ENCODE measurements at regions not wholly inside any gene's neighbourhood (a gene's known extent, or its start where the extent isn't known, plus 50 kb on each side); places are given as distances from the start of the nearest gene placed in this dataset.
"Not testable (repeated sequence)": the region's sequence is repeated elsewhere in the genome, so short reads cannot be mapped to it uniquely, and the experiment has no call there.

DNA sequence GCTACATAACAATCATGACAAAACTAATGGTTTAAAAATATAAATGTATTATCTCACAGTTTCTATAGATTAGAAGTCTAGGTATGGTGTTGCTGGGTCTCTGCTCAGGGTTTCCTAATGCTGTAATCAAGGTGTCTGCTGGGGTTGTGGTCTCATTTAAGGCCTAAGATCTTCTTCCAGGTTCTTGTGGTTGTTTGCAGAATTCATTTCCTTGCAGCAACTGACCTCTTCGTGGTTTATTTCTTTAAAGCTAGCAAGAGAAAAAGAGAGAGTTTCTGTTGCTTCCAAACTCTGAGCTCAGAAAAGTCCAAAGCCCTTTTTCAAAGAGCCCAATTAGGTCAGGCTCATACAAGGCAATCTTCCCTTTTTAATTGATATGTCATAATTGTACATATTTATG lies 452.7 kb upstream of the CCDC179 start:
- Histone ChIP-seq H3K9me3 (replicated peaks; ENCODE audit: low read length) (no peaks in the 10 kb centered on the region), H3K27me3 (ENCODE audit: control insufficient read depth, insufficient read depth, low read length) (no peaks in the 10 kb centered on the region)

DNA sequence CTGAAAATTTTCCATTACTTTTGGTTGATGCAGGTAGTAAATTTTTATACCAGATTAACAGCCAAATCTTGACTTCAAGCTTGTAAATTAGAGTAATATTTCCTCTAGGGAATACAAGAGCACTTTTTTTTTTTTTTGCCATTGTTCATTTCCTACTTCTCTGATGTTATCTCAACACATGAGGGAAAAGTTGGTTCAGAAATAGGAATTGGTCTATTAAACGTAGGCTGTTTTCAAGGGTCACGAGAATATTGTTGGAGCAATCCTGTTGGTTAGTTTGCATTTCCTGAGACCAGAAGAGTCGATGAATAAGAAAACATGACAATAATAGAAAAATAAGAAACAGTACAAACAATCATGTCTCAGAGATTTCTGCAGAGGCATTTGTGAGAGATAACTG lies 453.9 kb upstream of the CCDC179 start:
- H3K36me3 ChIP-seq (ENCODE audit: insufficient read depth, low read length) = no peaks in the 10 kb centered on the region
- no peak overlapping the region for H3K4me2 ChIP-seq (ENCODE audit: low read length)
- no peaks in the 10 kb centered on the region for H3K27me3 ChIP-seq (ENCODE audit: control insufficient read depth, insufficient read depth, low read length)
- no peaks in the 10 kb centered on the region for H3K4me1 ChIP-seq (ENCODE audit: control insufficient read depth, insufficient read depth, low read length)
- no peak overlapping the region for H3K4me3 ChIP-seq (ENCODE audit: low read length)
- H3K9me3 ChIP-seq (replicated peaks; ENCODE audit: low read length) = peaks cover 4% of the 10 kb centered on the region
- no peak overlapping the region for H3K9ac ChIP-seq (ENCODE audit: low read depth, low read length)

More for the DNA sequence above, 452.7 kb upstream of the CCDC179 start:
- H3K4me1 ChIP-seq (ENCODE audit: control insufficient read depth, insufficient read depth, low read length) = no peaks in the 10 kb centered on the region
- H3K4me2 ChIP-seq (ENCODE audit: low read length) = no peak overlapping the region
- H3K4me3 ChIP-seq (ENCODE audit: low read length) = no peak overlapping the region
- no peaks in the 10 kb centered on the region for H3K36me3 ChIP-seq (ENCODE audit: insufficient read depth, low read length)
- no peak overlapping the region for H3K9ac ChIP-seq (ENCODE audit: low read depth, low read length)

DNA sequence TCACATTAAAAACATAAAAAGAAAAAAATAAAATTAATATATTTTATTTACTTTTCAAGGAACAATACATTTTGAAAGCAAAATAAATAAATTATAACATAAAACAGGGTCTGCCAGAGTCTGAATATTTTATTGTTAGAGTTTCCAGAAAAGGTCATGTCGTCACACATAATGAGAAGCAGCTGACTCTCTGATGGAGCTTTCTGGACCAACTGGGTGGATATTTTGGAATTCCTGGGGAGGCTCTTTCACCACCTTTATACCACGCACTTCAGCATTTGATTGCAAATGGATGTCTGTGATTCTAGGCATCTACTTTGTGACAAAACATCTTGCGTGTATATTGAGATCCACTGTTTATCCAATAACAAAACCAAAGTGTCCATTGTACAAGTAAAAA lies 455.0 kb upstream of the CCDC179 start:
- Histone ChIP-seq H3K27me3 (ENCODE audit: control insufficient read depth, insufficient read depth, low read length) (no peaks in the 10 kb centered on the region), H3K4me2 (ENCODE audit: low read length) (no peak overlapping the region)

DNA sequence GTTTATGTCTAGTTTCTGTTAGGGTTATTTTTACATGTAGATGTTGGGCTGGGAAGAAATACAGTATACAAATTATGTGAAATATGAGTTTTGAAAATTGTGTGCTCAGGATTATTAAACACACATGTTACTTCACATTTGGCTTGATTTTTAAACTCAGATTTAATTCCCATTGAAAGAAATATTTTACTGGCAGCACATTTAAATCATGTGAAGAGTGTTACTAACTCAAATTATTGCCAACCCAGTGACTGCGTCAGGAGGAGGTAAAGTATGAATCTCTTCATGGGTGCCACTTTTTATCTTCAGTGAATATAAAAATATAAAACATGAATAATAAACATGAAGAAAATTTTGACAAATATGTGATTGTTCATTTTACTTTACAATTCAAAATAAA lies 457.5 kb upstream of the CCDC179 start:
- H3K9me3 ChIP-seq (replicated peaks; ENCODE audit: low read length) = peaks cover 12% of the 10 kb centered on the region
- H3K4me1 ChIP-seq (ENCODE audit: control insufficient read depth, insufficient read depth, low read length) = no peaks in the 10 kb centered on the region
- no peaks in the 10 kb centered on the region for H3K27me3 ChIP-seq (ENCODE audit: control insufficient read depth, insufficient read depth, low read length)
- no peak overlapping the region for H3K9ac ChIP-seq (ENCODE audit: low read depth, low read length)
- no peak overlapping the region for H3K4me2 ChIP-seq (ENCODE audit: low read length)
- no peaks in the 10 kb centered on the region for H3K36me3 ChIP-seq (ENCODE audit: insufficient read depth, low read length)
- H3K4me3 ChIP-seq (ENCODE audit: low read length) = no peak overlapping the region

More for the DNA sequence above, 455.0 kb upstream of the CCDC179 start:
- Histone ChIP-seq H3K4me3 (ENCODE audit: low read length) (no peak overlapping the region), H3K9ac (ENCODE audit: low read depth, low read length) (no peak overlapping the region), H3K9me3 (replicated peaks; ENCODE audit: low read length) (peaks cover 9% of the 10 kb centered on the region), H3K36me3 (ENCODE audit: insufficient read depth, low read length) (no peaks in the 10 kb centered on the region), H3K4me1 (ENCODE audit: control insufficient read depth, insufficient read depth, low read length) (no peaks in the 10 kb centered on the region)

DNA sequence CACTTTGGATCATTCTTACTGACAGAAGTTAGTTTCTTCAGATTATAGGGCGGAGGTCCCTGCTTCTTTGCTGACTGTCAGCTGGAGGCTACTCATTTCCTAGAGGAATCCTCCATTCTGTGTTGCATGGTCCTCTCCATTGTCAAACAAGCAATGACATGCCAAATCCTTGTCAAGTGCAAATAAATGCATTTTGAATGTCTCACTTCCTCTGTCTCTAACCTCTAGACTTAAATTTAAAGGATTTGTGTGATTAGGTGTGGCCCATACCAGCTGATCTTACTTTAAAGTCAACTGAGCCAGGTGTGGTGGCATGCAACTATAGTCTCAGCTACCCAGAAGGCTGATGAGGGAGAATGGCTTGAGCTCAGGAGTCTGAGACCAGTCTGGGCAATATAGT lies 458.4 kb upstream of the CCDC179 start:
- Histone ChIP-seq H3K36me3 (ENCODE audit: insufficient read depth, low read length) (no peaks in the 10 kb centered on the region), H3K4me3 (ENCODE audit: low read length) (no peak overlapping the region), H3K4me1 (ENCODE audit: control insufficient read depth, insufficient read depth, low read length) (no peaks in the 10 kb centered on the region), H3K9ac (ENCODE audit: low read depth, low read length) (no peak overlapping the region), H3K4me2 (ENCODE audit: low read length) (no peak overlapping the region), H3K27me3 (ENCODE audit: control insufficient read depth, insufficient read depth, low read length) (no peaks in the 10 kb centered on the region), H3K9me3 (replicated peaks; ENCODE audit: low read length) (peaks cover 12% of the 10 kb centered on the region)

DNA sequence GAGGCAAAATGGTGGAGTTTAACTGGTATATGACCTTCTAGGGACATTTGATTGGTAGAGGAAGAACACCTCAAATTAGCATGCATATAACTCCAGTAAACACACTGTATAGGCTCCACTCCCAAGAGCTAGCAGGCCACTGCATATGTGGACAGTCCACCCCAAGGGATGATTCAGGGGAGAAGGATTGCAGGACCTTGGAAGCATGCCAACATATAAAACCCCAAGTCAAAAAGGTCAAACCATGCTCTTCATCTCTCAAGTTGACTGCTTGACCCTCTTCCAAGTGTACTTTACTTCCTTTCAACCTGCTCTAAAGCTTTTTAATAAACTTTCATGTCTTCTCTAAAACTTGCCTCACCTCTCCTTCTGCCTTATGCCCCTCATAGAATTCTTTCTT lies 459.9 kb upstream of the CCDC179 start:
- H3K9me3 ChIP-seq (replicated peaks; ENCODE audit: low read length) = peaks cover 12% of the 10 kb centered on the region
- H3K4me3 ChIP-seq (ENCODE audit: low read length) = no peak overlapping the region
- H3K27me3 ChIP-seq (ENCODE audit: control insufficient read depth, insufficient read depth, low read length) = no peaks in the 10 kb centered on the region
- H3K4me1 ChIP-seq (ENCODE audit: control insufficient read depth, insufficient read depth, low read length) = no peaks in the 10 kb centered on the region
- no peak overlapping the region for H3K9ac ChIP-seq (ENCODE audit: low read depth, low read length)
- H3K36me3 ChIP-seq (ENCODE audit: insufficient read depth, low read length) = no peaks in the 10 kb centered on the region
- H3K4me2 ChIP-seq (ENCODE audit: low read length) = no peak overlapping the region

DNA sequence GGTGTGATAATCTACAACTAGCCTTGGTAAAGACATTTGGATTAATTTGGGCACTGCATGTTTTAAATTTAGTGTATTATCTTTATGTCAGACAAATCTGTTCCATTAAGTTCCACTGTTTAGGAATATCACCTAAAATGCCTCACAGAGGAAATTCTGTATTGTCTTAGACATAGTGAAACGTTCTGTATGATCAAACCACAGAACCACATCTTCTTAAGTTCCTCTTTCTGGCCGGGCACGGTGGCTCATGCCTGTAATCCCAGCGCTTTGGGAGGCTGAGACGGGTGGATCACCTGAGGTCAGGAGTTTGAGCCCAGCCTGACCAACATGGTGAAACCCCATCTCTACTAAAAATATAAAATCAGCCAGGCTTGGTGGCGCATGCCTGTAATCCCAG lies 475.3 kb upstream of the CCDC179 start:
- H3K4me3 ChIP-seq (ENCODE audit: low read length); H3K9me3 ChIP-seq (replicated peaks; ENCODE audit: low read length); H3K36me3 ChIP-seq (ENCODE audit: insufficient read depth, low read length); H3K9ac ChIP-seq (ENCODE audit: low read depth, low read length); H3K4me1 ChIP-seq (ENCODE audit: control insufficient read depth, insufficient read depth, low read length); H3K4me2 ChIP-seq (ENCODE audit: low read length); H3K27me3 ChIP-seq (ENCODE audit: control insufficient read depth, insufficient read depth, low read length): not testable (repeated sequence)

DNA sequence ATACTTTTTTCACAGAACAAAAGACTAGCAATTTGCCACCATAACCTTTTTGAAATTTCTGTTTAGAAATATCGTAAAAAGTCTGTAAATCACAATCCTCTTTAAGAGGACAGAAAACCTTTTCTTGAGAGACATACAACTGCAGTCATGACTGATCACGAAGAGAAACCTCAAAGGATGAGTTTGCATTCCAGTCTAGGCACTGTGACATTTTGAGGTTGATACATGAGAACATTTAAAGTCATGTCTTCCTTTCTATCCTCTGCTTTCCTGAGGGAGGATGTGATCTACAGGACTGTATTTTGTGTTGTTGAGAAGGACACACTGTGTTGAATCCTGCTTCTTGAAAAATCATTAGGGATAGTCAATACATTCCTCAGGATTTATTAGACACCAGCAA lies 476.7 kb upstream of the CCDC179 start:
- no peak overlapping the region for H3K4me2 ChIP-seq (ENCODE audit: low read length)
- no peak overlapping the region for H3K4me3 ChIP-seq (ENCODE audit: low read length)
- no peaks in the 10 kb centered on the region for H3K9me3 ChIP-seq (replicated peaks; ENCODE audit: low read length)

DNA sequence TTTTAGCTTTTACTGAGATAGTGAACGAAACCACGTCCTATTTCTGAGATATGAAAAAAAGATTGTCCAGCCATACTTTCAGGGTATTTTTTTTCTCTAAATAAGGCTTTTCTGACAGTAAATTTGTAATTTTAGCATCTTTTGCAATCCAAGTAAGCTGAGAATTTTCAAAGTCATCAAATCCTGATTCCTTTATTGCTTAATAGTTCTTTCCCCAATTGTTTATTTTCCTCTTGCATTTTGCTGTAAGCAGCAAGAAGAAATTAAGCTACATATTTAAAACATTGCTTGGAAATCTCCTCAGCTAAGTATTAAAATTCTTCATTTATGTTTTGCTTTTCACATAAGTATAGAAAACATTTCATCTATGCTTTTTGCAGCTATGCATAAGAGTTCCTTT lies 493.3 kb upstream of the CCDC179 start:
- no peak overlapping the region for H3K4me2 ChIP-seq (ENCODE audit: low read length)
- H3K4me3 ChIP-seq (ENCODE audit: low read length) = no peak overlapping the region

More for the DNA sequence above, 476.7 kb upstream of the CCDC179 start:
- Histone ChIP-seq H3K9ac (ENCODE audit: low read depth, low read length) (no peak overlapping the region), H3K4me1 (ENCODE audit: control insufficient read depth, insufficient read depth, low read length) (no peaks in the 10 kb centered on the region), H3K27me3 (ENCODE audit: control insufficient read depth, insufficient read depth, low read length) (no peaks in the 10 kb centered on the region), H3K36me3 (ENCODE audit: insufficient read depth, low read length) (no peaks in the 10 kb centered on the region)

DNA sequence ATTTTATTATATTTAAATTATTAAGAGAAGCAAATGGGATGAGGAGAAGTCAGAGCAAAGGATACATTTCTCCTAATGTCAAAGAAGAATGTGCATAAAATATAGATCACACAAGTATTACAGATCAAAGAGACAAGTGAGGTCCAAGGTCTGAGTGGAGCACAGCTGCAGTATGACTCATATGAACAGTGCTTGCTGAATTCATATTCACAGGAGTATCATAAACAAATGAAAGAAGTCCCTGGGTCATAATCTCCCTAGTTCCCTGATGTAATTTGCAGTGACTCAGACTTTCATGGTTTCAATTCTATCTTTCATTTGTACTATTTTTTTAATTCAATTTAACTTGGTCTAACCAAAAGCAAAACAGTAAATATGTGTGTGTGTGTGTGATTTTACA lies 499.0 kb upstream of the CCDC179 start:
- Histone ChIP-seq H3K4me3 (ENCODE audit: low read length) (no peak overlapping the region), H3K4me2 (ENCODE audit: low read length) (no peak overlapping the region), H3K27me3 (ENCODE audit: control insufficient read depth, insufficient read depth, low read length) (no peaks in the 10 kb centered on the region), H3K9me3 (replicated peaks; ENCODE audit: low read length) (peaks cover 2% of the 10 kb centered on the region), H3K9ac (ENCODE audit: low read depth, low read length) (no peak overlapping the region), H3K36me3 (ENCODE audit: insufficient read depth, low read length) (no peaks in the 10 kb centered on the region), H3K4me1 (ENCODE audit: control insufficient read depth, insufficient read depth, low read length) (no peaks in the 10 kb centered on the region)

More for the DNA sequence above, 493.3 kb upstream of the CCDC179 start:
- H3K27me3 ChIP-seq (ENCODE audit: control insufficient read depth, insufficient read depth, low read length) = no peaks in the 10 kb centered on the region
- H3K9ac ChIP-seq (ENCODE audit: low read depth, low read length) = no peak overlapping the region
- H3K4me1 ChIP-seq (ENCODE audit: control insufficient read depth, insufficient read depth, low read length) = no peaks in the 10 kb centered on the region
- H3K9me3 ChIP-seq (replicated peaks; ENCODE audit: low read length) = peaks cover 2% of the 10 kb centered on the region
- no peaks in the 10 kb centered on the region for H3K36me3 ChIP-seq (ENCODE audit: insufficient read depth, low read length)

DNA sequence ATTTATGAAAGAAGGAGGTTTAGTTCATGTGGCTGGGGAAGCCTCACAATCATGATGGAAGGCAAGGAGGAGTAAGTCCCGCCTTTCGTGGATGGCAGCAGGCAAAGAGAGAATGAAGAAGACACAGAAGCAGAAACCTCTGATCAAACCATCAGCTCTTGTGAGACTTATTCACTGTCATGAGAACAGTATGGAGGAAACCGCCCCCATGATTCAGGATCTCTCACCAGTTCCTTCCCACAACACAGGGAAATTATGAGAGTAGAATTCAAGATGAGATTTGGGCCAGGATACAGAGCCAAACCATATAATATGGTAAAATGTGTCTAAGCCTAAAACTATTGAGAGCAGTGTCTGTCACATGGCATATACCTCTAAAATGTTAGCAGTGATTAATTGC lies 503.8 kb upstream of the CCDC179 start:
- Histone ChIP-seq H3K4me3 (ENCODE audit: low read length) (no peak overlapping the region), H3K36me3 (ENCODE audit: insufficient read depth, low read length) (no peaks in the 10 kb centered on the region), H3K9ac (ENCODE audit: low read depth, low read length) (no peak overlapping the region), H3K9me3 (replicated peaks; ENCODE audit: low read length) (no peaks in the 10 kb centered on the region), H3K4me2 (ENCODE audit: low read length) (no peak overlapping the region), H3K4me1 (ENCODE audit: control insufficient read depth, insufficient read depth, low read length) (no peaks in the 10 kb centered on the region), H3K27me3 (ENCODE audit: control insufficient read depth, insufficient read depth, low read length) (no peaks in the 10 kb centered on the region)

DNA sequence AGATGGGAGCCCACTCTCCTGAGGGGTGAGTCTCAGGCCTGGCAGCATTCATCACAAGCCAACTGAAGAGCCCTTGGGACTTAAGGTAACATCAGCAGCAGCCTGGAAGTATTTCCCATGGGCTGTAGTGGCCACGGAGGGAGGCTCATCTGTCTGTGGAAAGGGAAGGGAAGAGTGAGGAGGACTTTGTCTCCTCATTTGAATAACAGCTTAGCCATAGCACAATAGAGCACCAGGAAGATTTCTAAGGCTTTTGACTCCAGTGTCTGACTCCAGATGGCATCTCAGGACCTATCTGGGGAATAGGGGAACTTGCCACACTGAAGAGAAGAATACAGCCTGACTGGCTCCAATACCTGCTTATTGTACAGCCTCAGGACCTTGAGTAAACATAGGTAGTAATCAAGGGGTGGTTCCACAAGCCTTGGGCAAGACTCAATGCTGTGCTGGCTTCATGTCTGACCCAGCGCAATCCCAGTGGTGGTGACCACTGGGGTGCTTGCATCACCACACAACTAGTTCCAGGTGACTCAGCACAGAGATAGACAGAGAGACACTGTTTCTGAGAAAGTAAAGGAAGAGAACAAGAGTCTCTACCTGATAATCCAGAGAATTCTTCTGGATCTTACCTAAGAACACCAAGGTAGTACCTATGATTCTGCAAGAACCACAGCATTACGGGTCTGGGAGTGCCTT lies 510.5 kb upstream of the CCDC179 start:
- H3K4me3 ChIP-seq (ENCODE audit: low read length) = no peak overlapping the region
- H3K9ac ChIP-seq (ENCODE audit: low read depth, low read length) = no peak overlapping the region
- H3K4me2 ChIP-seq (ENCODE audit: low read length) = no peak overlapping the region
- H3K9me3 ChIP-seq (replicated peaks; ENCODE audit: low read length) = peaks cover 3% of the 10 kb centered on the region
- H3K36me3 ChIP-seq (ENCODE audit: insufficient read depth, low read length) = no peaks in the 10 kb centered on the region
- no peaks in the 10 kb centered on the region for H3K4me1 ChIP-seq (ENCODE audit: control insufficient read depth, insufficient read depth, low read length)
- no peaks in the 10 kb centered on the region for H3K27me3 ChIP-seq (ENCODE audit: control insufficient read depth, insufficient read depth, low read length)

Data from skeletal muscle satellite cell (primary cell).